ENCODE measurements at regions not wholly inside any gene's neighbourhood (a gene's known extent, or its start where the extent isn't known, plus 50 kb on each side); places are given as distances from the start of the nearest gene placed in this dataset.
"Not testable (repeated sequence)": the region's sequence is repeated elsewhere in the genome, so short reads cannot be mapped to it uniquely, and the experiment has no call there.

GRCh38 chr5:36374266-36374862 is 72.7 kb upstream of the RANBP3L start:
- Mint-ChIP-seq H3K36me3 (no peaks in the 10 kb centered on the region), H3K27ac (no peak overlapping the region), H3K4me3 (no peak overlapping the region), H3K4me1 (no peaks in the 10 kb centered on the region), H3K9me3 (peaks cover 3% of the 10 kb centered on the region), H3K27me3 (no peaks in the 10 kb centered on the region)
- CTCF ChIA-PET: interaction anchor here (0.6 kb wide), 1 partner anchor 86 kb away, joined by 3 read pairs; no protein-coding TSS in a partner anchor
- no peak for DNase-seq

- no peak for DNase-seq
- no peaks in the 10 kb centered on the region for H3K4me1 Mint-ChIP-seq
- no peaks in the 10 kb centered on the region for H3K9me3 Mint-ChIP-seq
- H3K27ac Mint-ChIP-seq: no peak overlapping the region
- H3K4me3 Mint-ChIP-seq: no peak overlapping the region
- CTCF ChIA-PET: interaction anchor here (0.8 kb wide), 1 partner anchor 112 kb away, joined by 4 read pairs; no protein-coding TSS in a partner anchor
- no peaks in the 10 kb centered on the region for H3K36me3 Mint-ChIP-seq
- H3K27me3 Mint-ChIP-seq: peaks cover 4% of the 10 kb centered on the region
Measured at GRCh38 chr5:36377192-36377591, 75.5 kb upstream of the RANBP3L start.

GRCh38 chr5:36378551-36378950 is 76.8 kb upstream of the RANBP3L start:
- Mint-ChIP-seq H3K27ac (no peak overlapping the region), H3K36me3 (no peaks in the 10 kb centered on the region), H3K27me3 (peaks cover 4% of the 10 kb centered on the region), H3K9me3 (no peaks in the 10 kb centered on the region), H3K4me3 (no peak overlapping the region), H3K4me1 (no peaks in the 10 kb centered on the region)
- CTCF ChIA-PET: interaction anchor here (0.9 kb wide), 1 partner anchor 300 kb away, joined by 3 read pairs; no protein-coding TSS in a partner anchor
- DNase-seq: no peak

- no peak overlapping the region for H3K4me3 Mint-ChIP-seq
- no peak overlapping the region for H3K27ac Mint-ChIP-seq
- CTCF ChIA-PET: interaction anchor here (0.7 kb wide), 1 partner anchor 514 kb away, joined by 3 read pairs; no protein-coding TSS in a partner anchor
- peaks cover 8% of the 10 kb centered on the region for H3K4me1 Mint-ChIP-seq
- H3K36me3 Mint-ChIP-seq: no peaks in the 10 kb centered on the region
- no peak for DNase-seq
- H3K27me3 Mint-ChIP-seq: peaks cover 9% of the 10 kb centered on the region
- H3K9me3 Mint-ChIP-seq: no peaks in the 10 kb centered on the region
Measured at GRCh38 chr5:36382890-36383289, 81.2 kb upstream of the RANBP3L start.

- H3K4me1 Mint-ChIP-seq: peaks cover 8% of the 10 kb centered on the region
- CTCF ChIA-PET: no interaction called here
- no peaks in the 10 kb centered on the region for H3K36me3 Mint-ChIP-seq
- H3K9me3 Mint-ChIP-seq: no peaks in the 10 kb centered on the region
- no peak for DNase-seq
- H3K27ac Mint-ChIP-seq: no peak overlapping the region
- H3K4me3 Mint-ChIP-seq: no peak overlapping the region
- H3K27me3 Mint-ChIP-seq: peaks cover 9% of the 10 kb centered on the region
Measured at GRCh38 chr5:36383942-36384341, 82.2 kb upstream of the RANBP3L start.

GRCh38 chr5:36384845-36385244 is 83.1 kb upstream of the RANBP3L start:
- DNase-seq: no peak
- Mint-ChIP-seq H3K27me3 (peaks cover 9% of the 10 kb centered on the region), H3K4me3 (no peak overlapping the region), H3K4me1 (peaks cover 8% of the 10 kb centered on the region), H3K36me3 (no peaks in the 10 kb centered on the region), H3K9me3 (no peaks in the 10 kb centered on the region), H3K27ac (no peak overlapping the region)
- CTCF ChIA-PET: no interaction called here

GRCh38 chr5:36385495-36385894 is 83.8 kb upstream of the RANBP3L start:
- CTCF ChIA-PET: no interaction called here
- Mint-ChIP-seq H3K36me3 (no peaks in the 10 kb centered on the region), H3K4me3 (no peak overlapping the region), H3K9me3 (no peaks in the 10 kb centered on the region), H3K4me1 (peaks cover 8% of the 10 kb centered on the region), H3K27ac (no peak overlapping the region), H3K27me3 (peaks cover 10% of the 10 kb centered on the region)
- no peak for DNase-seq

- no peaks in the 10 kb centered on the region for H3K36me3 Mint-ChIP-seq
- H3K27ac Mint-ChIP-seq: no peak overlapping the region
- H3K27me3 Mint-ChIP-seq: peaks cover 30% of the 10 kb centered on the region
- H3K4me1 Mint-ChIP-seq: peaks cover 8% of the 10 kb centered on the region
- no peaks in the 10 kb centered on the region for H3K9me3 Mint-ChIP-seq
- DNase-seq: no peak
- H3K4me3 Mint-ChIP-seq: no peak overlapping the region
- CTCF ChIA-PET: no interaction called here
Measured at GRCh38 chr5:36388288-36388687, 86.6 kb upstream of the RANBP3L start.

GRCh38 chr5:36389245-36389644 is 87.5 kb upstream of the RANBP3L start:
- CTCF ChIA-PET: no interaction called here
- no peak for DNase-seq
- no peak overlapping the region for H3K4me3 Mint-ChIP-seq
- no peaks in the 10 kb centered on the region for H3K36me3 Mint-ChIP-seq
- H3K27ac Mint-ChIP-seq: no peak overlapping the region
- peaks cover 7% of the 10 kb centered on the region for H3K4me1 Mint-ChIP-seq
- peaks cover 27% of the 10 kb centered on the region for H3K27me3 Mint-ChIP-seq
- H3K9me3 Mint-ChIP-seq: no peaks in the 10 kb centered on the region

GRCh38 chr5:36390640-36391039 is 88.9 kb upstream of the RANBP3L start:
- Mint-ChIP-seq H3K36me3 (no peaks in the 10 kb centered on the region), H3K9me3 (no peaks in the 10 kb centered on the region), H3K27me3 (peaks cover 30% of the 10 kb centered on the region), H3K4me1 (no peaks in the 10 kb centered on the region), H3K4me3 (no peak overlapping the region), H3K27ac (no peak overlapping the region)
- CTCF ChIA-PET: interaction anchor here (1.2 kb wide), 1 partner anchor 116 kb away, joined by 3 read pairs; no protein-coding TSS in a partner anchor
- no peak for DNase-seq

GRCh38 chr5:36392186-36392585 is 90.5 kb upstream of the RANBP3L start:
- CTCF ChIA-PET: no interaction called here
- Mint-ChIP-seq H3K27ac (no peak overlapping the region), H3K4me3 (no peak overlapping the region), H3K36me3 (no peaks in the 10 kb centered on the region), H3K9me3 (no peaks in the 10 kb centered on the region), H3K27me3 (peaks cover 38% of the 10 kb centered on the region), H3K4me1 (no peaks in the 10 kb centered on the region)
- DNase-seq: no peak

GRCh38 chr5:36392818-36393217 is 91.1 kb upstream of the RANBP3L start:
- no peak overlapping the region for H3K4me3 Mint-ChIP-seq
- no peaks in the 10 kb centered on the region for H3K9me3 Mint-ChIP-seq
- H3K36me3 Mint-ChIP-seq: no peaks in the 10 kb centered on the region
- peaks cover 38% of the 10 kb centered on the region for H3K27me3 Mint-ChIP-seq
- CTCF ChIA-PET: no interaction called here
- DNase-seq: no peak
- H3K27ac Mint-ChIP-seq: no peak overlapping the region
- H3K4me1 Mint-ChIP-seq: no peaks in the 10 kb centered on the region

- no peaks in the 10 kb centered on the region for H3K4me1 Mint-ChIP-seq
- CTCF ChIA-PET: no interaction called here
- H3K27ac Mint-ChIP-seq: no peak overlapping the region
- H3K36me3 Mint-ChIP-seq: no peaks in the 10 kb centered on the region
- no peak overlapping the region for H3K4me3 Mint-ChIP-seq
- no peaks in the 10 kb centered on the region for H3K9me3 Mint-ChIP-seq
- peaks cover 38% of the 10 kb centered on the region for H3K27me3 Mint-ChIP-seq
- DNase-seq: no peak
Measured at GRCh38 chr5:36393656-36394428, 92.1 kb upstream of the RANBP3L start.

GRCh38 chr5:36395260-36395659 is 93.6 kb upstream of the RANBP3L start:
- peaks cover 37% of the 10 kb centered on the region for H3K27me3 Mint-ChIP-seq
- CTCF ChIA-PET: no interaction called here
- no peak overlapping the region for H3K27ac Mint-ChIP-seq
- no peaks in the 10 kb centered on the region for H3K36me3 Mint-ChIP-seq
- no peak for DNase-seq
- H3K4me1 Mint-ChIP-seq: no peaks in the 10 kb centered on the region
- no peaks in the 10 kb centered on the region for H3K9me3 Mint-ChIP-seq
- H3K4me3 Mint-ChIP-seq: no peak overlapping the region

GRCh38 chr5:36395947-36396346 is 94.2 kb upstream of the RANBP3L start:
- H3K9me3 Mint-ChIP-seq, H3K4me1 Mint-ChIP-seq, DNase-seq, H3K4me3 Mint-ChIP-seq, CTCF ChIA-PET, H3K36me3 Mint-ChIP-seq, H3K27ac Mint-ChIP-seq: not testable (repeated sequence)
- H3K27me3 Mint-ChIP-seq: peaks cover 30% of the 10 kb centered on the region
